CD4-positive, alpha-beta T cell treated with Interleukin-1 beta for 1 hour (primary cell): ENCODE measurements at regions not wholly inside any gene's neighbourhood (a gene's known extent, or its start where the extent isn't known, plus 50 kb on each side); places are given as distances from the start of the nearest gene placed in this dataset.

ENCODE experiments used
- DNase-seq, 2 donors: peaks; one replicate each; pipeline ENCODE4 v3.0.0-alpha.2; 2020 to 2022

DNA sequence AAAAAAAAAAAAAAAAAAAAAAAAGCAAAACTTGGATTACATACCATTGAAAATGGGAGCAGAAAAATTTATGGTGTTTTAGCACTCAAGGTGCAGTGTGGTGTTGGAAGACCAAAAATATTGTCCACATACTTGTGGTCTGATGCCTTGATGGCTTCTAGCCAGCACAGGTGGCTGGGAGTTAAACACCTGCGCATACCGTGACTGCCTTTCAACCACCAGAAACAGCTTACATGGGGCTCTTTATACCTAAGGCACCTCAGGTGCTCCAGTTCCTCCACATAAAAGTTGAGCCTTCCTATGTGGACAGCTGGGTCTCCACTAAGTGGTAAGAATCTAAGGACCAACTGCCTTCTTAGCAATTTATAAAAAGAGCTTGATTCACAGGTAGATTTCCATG is 802.6 kb upstream of the CELF4 start:
- no peak for DNase-seq

DNA sequence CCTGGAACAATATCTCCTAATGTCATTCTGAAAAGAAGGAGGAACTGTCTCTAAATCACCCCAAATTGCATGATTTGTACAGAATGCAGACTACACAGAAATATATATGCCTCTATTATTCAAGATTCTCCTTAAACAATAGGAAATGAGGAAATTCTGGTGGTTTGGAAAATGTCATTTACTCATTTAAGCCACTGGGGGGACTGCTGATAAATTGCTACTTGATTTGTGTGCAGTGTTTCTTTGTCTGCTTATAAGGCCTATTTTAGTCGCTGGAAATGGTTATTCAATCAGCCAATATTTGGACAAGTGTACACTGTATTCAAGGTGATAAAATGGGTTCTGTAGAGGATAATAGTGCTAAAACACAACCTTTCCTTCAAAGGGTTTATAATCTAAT is 801.9 kb upstream of the CELF4 start:
- no peak for DNase-seq

DNA sequence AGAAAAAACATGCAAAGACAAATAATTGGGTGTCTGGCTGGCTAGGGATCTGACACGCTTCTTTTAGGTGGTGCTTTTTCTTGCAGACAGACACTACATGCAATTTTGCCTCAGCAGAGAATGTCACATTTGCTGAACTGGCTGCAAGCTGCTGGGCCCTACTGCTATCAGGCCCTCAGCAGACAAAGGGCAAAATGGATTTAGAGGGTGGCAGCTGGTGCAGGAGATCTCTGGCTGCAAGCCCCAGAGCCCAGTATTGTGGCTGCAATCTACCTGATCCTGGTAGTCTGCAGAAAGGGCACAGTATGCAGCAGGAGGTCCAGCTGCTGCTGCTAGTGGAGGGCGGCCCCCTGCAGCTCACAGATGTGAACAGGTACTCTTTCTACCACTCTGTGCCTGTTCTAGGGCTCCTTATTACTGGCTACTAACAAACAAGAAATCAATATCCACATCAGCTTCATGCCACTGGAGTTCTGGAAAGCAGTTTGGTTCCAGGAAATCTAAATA is 796.7 kb upstream of the CELF4 start:
- DNase-seq = no peak

DNA sequence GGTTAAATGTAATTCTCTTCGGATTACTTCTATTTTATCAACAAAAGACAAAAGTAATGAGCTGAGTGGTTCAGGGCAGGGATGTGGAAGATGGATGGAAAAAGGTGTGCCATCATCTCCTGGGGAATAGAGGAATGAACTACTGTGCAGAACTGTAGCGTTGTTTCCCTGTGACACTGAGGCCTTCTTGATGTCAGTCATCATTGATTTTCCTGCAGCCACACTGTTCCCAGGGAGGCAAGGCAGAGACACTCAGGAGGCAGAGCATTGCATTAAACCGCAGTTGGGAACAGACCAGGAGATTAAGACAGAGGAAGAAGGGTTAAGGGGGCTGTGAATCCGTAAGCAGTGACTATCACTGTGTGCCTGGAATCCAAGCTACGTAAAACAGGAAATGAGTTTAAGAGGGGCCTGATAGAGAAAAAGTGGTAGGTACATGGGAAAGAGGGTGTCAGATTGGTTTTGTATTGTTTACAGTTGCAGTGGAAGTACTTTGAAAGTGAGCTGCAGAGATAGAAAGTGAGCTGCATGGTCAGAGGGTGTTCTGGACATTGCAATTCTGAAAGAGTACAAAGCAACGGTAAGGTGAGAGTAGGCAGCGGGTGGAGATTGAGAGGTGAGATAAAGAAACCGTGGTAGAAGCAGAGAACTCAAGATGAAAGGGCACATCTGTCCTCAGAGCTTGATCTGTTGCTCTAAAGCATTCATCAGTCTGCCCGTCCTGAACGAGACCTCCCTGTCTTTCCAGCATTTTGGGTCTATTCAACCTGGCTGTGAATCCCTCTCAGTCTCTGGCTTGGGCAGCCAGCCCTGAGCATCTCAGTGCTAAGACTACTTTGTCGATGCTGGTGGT is 793.4 kb upstream of the CELF4 start:
- no peak for DNase-seq

DNA sequence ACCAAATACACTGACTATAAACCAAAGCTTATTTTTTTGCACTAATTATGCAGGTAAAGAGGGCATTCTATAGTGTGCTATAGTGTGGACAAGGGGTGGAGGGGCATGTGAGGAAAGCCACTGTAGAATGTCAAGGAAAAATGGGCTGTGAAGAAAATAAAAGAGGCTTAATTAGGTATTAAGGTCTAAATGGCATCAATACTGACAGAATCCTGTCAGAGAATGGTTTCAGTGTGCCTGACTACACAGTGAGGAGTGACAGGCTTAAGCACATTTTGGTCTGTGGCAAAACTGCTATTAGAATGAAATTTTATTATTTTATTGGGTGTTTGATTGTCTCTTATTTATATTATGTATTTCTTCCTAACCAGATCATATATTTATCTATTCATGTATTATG is 787.6 kb upstream of the CELF4 start:
- no peak for DNase-seq

DNA sequence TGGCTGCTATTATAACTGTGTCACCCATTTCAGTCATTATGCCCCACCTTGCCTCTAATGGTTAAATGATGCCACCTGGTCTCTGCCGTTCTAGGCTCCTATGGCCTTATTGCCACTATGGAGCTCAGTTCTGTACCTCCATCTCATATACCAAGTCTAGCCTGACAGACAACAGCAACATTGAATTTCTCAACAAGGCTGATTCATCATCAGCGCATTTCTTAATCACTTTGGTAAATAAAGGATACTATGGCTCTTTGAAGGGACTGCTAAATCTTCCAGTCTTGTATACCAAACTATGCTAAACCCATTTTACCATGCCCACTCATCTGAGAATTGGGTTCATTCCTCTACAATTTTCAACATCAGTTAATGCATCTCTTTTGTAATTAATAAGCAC is 784.5 kb upstream of the CELF4 start:
- DNase-seq = no peak

DNA sequence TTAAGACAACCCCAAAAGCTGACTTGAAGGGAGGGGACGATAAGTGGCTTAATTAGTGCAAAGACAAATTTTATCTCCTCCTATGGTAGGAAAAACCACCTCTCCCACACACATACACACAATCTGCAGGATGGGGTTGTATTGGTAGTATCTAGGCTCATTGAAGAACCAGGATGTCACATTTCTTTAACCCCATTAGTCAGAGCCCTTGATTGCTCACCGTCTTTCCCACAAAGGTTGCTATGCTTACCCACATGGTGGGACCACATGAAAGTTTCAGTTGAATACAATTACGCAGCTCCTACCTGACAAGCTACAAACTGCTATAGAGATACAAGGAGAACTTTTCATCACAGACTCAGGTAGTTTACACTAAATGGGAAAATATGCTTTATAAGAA is 765.0 kb upstream of the CELF4 start:
- no peak for DNase-seq

DNA sequence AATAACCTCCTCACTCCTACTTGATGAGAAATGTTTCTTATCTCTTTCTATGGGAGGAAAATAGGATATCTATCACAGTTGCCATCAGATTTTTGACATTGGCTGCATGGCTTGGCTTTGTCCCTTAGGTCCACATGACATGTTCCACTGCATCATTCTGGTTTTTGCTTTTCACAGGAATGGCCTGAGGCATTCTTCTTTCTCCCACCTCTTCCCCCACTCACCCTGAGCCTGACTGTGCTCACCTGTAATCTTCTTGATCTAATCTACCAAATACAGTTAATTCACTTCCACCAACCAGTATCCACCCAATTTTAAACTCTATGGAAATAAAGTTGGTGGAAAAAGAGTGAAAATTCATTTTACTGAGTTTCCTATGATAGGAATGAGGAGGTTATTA is 763.5 kb upstream of the CELF4 start:
- DNase-seq = no peak

DNA sequence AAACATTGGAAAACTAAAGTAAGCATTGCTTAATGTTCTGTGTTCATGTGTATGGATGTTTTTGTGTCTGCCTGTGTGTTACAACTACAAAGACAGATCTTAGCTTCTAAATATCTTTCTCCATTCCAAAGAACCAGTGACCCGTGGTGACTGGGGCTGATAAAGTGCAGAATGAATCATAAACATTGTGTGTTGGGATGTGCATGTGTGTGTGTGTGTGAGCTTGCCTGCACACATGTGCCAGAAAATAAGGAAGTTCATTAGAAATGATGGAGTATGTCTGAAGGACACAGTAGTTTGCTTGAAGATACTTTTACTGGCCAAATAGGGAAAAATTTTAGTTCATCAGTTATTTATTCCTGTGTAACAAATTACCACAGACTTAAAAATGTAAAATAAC is 756.6 kb upstream of the CELF4 start:
- no peak for DNase-seq

DNA sequence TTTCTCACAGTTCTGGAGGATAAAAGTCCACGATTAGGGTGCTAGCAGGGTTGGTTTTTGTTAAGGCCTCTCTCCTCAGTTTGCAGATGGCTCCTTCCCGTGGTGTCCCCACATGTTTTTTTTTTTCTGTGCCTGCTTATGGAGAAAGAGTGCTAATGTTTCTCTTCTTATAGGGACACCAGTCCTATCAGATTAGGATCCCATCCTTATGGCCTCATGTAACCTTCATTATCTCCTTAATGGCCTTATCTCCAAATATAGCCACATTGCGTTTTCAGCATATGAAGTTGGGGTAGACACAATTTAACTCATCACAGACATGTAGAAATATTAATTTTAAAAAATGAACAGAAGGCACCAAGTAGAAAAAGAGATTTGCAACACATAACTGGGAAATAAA is 755.7 kb upstream of the CELF4 start:
- no peak for DNase-seq

DNA sequence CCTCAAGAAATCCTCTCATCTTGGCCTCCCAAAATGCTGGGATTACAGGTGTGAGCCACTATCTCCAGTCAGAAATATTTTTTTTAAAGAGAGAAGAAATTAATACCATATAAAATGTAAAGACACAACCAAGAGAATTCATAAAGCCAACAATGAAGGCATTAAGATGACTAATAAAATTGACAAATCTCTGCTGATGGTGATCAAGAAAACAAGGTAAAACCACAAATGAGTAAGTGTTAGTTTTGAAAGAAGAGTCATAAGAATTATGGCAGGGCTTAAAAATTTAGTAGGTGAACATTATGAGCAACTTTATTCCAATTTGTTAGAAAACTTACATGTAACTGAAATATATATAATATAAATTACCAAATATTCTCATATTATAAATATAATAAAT is 752.8 kb upstream of the CELF4 start:
- no peak for DNase-seq

DNA sequence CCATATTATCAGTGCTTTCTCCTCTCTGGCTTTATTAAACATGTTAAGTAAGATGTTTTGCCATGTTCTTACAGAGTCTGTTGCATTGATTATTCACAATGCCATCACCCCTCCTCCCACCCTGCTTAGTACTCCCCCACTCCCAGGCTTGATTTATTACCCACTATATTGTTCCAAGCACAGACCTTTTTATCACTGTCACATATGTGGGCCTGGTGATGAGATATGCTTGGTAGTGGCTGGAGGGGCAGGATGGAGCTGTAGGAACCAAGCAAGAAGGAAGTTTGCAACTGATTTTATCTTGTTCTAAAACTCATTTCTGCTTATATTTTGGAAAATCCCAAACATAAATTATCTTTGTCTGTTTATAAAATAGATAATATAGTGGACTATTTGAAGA is 748.2 kb upstream of the CELF4 start:
- no peak for DNase-seq

DNA sequence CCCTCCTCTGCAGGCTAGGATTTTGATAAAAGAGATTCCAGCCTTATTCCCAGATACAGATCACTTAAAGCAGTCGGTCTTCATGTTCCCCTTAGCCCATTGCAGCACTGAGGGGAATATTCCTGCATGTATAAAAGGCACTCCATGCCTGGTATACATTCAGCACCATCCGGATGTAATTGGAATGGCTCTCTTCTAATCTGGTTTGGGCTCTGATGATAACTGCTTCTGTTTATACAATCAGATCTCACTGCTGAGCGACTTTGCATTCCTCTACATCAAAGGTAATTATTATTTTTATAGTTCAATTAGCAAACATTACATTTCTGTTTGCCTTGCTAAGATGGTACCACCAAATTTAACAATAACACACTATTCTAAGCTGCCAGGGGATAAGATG is 746.9 kb upstream of the CELF4 start:
- no peak for DNase-seq

DNA sequence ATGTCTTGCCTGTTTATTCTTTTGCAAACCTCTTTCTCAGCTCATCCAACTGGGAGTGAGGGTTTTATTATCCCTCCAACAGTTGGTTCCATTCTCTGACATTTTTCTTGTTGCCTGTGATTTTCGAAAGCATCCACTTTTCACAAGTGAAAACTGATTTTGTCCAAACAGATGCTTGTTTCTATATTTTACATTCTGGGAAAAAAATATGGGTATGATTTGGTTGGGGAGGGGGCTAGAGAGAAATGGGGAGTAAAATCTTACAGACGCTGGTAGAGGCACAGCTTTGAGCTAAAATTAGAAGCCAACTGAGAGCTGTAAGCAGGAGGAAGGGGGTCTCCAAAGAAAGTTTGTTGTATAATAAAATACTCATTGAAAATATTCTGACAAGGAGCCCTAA is 745.3 kb upstream of the CELF4 start:
- DNase-seq = no peak

DNA sequence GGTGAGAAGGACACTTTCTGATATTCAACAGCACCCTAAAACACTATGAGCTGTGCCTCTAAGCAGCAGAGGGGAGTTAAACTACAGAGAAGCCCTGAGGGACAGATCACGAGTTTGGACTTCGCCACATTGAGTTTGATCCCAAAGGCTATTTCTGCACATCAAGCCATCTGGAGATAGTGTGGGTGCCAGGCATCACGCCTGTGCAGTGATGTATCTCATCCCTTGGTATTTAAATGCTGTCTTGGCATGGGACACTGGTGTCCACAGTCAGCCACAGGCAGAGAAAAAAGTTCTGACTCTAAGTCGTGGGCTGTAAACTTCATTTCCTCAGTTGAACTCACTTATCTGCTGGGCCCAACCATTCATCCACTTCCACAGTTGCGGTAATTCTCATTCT is 742.3 kb upstream of the CELF4 start:
- DNase-seq = no peak

DNA sequence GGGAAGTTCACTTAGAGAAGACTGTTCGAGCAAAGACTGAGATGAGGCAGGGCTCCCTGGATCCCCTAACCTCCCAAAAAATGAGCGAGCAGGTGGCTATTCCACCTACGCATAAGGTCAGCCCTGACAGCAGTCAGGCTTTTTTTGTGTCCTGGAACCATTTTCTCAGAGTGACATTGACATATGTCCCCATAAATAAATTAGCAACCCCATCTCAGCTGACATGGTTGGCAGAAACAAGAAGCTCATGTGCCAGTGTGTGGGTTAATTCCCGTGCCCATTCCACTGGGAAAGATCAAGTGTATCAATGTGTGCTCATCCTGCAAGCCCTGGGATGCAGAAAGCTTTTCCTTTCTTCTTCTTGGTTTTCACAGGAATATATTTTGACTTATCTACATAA is 740.4 kb upstream of the CELF4 start:
- DNase-seq = no peak

DNA sequence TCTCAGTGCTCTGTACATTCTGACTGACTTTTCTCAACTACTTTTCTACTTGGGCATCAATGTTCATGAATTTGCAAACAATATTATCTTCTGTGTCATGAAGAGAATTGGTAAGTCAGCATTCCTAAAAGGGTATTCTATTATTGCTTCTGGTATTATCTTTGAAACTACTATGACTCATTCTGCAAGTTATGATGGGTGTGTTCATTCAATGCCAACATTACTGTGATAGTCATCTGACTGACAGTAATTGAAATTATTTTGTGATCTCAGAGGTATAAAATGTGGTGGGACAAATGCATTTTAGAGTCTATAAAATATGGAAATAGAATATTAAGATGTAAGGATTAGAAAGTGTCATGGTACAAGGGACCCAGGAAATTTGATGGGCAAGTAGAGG is 736.0 kb upstream of the CELF4 start:
- DNase-seq = no peak

DNA sequence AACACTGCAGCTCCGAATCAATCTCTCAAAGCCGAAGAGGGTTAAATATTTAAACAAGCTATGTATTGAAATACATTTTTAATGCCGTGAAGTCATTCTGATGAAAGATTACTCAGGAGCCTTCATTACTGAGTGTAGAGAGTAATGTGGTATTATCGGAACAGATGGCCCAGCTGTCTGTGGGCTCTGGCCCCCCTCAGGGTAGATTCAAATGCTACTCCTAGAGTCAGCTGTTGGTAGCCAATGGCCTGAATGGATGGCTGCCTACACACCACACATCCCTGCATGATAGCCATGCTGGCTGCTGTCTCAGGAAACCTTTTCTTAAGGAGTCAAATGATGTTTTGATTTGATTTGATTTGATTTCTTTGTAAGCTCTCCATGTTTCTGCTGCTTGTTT is 732.3 kb upstream of the CELF4 start:
- DNase-seq = no peak

DNA sequence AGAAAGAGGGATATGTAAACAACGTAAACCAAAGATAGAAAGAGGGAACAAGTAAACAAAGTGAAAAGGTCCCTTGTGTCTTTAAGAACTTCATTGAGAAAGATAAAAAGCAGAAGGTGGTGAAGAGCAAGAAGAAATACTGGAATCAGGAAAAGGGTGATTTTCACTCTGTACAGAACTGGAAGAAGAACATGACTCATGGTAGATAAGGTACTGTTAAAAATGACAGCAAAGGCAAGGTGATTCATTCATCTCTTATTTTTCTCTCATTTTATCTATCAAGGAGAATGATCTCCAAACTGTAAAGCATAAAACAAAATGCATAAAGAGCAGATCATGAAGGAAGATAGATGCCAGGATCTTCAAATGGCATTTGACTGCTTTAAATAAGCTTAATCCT is 724.6 kb upstream of the CELF4 start:
- no peak for DNase-seq

DNA sequence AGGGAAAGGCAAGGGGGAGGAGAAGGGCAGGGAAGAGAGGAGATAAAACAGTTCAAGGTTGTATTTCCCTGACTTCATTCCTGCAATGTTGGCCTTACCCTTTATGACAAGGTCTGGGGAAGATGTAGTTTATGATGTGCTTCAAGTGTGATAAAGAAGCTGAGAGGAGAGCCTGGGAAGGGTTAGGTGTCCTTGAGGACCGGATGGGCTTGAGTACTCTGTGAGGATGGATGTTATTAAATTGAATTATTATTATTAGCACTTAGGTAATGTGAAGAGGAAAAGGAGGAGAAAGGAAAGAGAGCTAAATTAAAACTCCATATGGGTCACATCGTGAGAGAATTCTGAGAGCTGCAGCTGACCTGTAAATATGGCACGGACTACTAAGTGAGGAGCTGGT is 719.4 kb upstream of the CELF4 start:
- DNase-seq = no peak

DNA sequence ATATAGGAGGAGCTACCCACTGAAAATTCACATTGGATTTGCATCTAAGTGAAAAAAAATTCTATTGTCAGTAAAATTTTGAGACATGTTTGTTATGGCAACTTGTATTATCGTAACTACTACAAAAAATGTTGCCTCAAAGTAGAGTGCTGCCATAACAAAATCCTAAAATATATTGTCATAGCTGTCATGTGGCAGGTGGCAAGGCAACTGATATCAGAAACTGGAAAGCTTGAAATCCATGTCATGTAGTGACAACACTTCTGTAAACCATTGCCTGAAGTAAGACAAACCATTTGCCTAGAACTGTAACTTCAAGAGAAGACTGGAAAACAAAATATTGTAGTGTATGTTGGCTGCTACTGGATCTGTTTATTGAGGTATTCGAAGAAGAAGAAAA is 697.5 kb upstream of the CELF4 start:
- DNase-seq = no peak

DNA sequence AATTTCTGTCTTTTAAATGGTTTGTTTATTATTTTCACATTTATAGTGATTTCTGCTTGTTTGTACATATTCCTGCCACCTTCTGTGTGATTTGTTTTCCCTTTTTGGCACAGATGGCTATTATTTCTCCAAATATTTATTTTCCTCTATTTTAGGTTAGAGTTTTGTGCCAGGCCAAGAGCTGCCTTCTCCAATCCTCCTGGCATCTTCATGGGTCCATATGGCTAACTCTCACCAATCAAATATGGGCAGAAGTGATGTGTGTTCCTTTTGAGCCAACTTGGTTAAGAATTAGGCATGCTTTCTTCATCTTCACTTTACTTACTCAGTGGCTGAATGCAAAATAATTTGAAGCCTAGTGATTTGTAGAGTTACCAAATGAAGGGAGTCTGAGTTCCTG is 697.1 kb upstream of the CELF4 start:
- DNase-seq = no peak

DNA sequence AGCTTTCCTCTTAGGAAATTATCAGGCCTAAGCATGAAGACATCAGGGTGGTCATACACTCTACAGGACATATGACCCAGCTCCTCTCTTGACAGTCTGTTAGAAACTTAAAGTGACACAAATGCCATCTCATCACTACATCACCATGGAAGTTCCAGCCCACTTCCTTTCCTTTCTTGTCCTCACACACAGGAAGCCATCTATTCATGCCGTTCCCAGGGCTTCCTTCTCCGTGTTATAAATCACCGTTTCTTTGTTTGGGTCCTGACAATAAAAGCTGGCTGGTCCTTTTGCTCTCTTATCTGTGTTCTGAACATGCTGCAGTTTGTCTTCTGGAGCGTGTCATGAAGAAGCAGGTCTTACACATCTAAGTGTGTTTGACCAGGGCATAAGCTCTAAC is 692.1 kb upstream of the CELF4 start:
- DNase-seq = no peak

DNA sequence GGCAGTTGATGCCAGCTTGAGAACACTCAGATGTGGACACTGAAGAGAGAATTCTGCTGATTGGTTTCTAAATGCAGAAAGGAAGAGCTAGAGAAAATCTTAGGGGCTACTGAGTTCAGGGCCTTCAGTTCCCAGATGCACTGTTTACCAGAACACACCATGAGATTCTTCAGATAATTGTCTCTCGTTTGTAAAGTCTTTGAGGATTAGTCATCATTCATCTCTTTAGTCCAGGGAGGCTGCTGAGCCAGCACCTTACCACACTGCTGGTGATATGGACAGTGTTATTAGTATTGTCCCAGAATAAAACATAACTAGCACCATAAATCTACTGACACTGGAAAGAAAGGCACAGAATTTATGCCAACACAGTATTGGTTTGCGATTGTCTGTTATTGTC is 690.8 kb upstream of the CELF4 start:
- no peak for DNase-seq

DNA sequence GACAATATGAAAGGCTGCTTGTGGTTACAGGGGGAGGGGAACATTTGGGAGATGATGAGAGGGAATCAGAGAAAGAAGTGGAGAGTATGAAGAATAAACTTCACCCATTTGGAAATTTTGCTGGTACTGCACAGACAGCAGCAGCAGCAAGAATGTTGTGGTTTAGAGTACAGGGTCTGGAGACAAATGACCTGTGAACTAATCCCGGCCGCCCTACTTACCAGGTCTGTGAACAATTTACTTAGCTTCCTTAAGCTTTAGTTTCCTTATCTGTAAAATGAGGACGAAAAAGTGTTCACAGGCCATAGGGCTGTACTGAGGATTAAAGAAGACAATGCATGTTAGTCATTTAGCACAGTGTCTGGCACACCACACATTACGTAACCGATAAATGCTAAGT is 685.4 kb upstream of the CELF4 start:
- DNase-seq = no peak
